ENCODE measurements at regions not wholly inside any gene's neighbourhood (a gene's known extent, or its start where the extent isn't known, plus 50 kb on each side); places are given as distances from the start of the nearest gene placed in this dataset.

DNA sequence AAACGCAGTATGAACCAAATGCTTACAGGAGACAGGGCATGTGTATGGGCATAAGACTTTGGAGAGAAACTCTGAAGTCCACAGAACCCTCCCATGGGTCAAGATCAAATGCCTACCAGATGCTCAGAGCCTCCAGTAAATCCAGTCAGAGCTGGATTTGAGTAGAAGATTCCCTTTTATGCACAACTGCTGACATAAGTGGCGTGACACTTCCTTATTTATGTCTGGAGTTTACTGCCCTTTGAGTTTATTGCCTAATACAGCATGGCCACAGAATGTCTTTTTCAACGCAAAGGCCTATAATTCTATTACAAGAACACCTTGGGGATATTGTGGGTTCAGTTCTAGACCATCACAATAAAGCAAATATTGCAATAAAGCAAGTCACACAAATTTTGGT, 220.0 kb upstream of the FOXQ1 start:
- TF ChIP-seq POLR2A (IDR thresholded peaks at IDR 0.05; ENCODE audit: low read length) = no peak
- TF ChIP-seq GATA1 (IDR thresholded peaks at IDR 0.05; ENCODE audit: low read depth, low read length) = no peak
